Activated CD8-positive, alpha-beta T cell treated with anti-CD3 and anti-CD28 coated beads, Interleukin-2, amount 10 ng/mL, durations not matched to agents 7 days and 5 days (primary cell): ENCODE measurements at regions not wholly inside any gene's neighbourhood (a gene's known extent, or its start where the extent isn't known, plus 50 kb on each side); places are given as distances from the start of the nearest gene placed in this dataset.

ENCODE experiments used
- ATAC-seq: fragments of 150-1000 bp; cut with Tn5 transposase; one replicate; pipeline ENCODE4 v1.10.0; 2021; ENCODE audit warnings: moderate library complexity
- CTCF ChIA-PET: fragments of 350-600 bp; sonication (Branson Sonifier 250); formaldehyde crosslinking; loops from one replicate; lab custom pipeline; 2021; ENCODE audit warnings: antibody characterized with exemption; lab: Charles Lee
- POLR2A ChIA-PET: fragments of 350-600 bp; sonication (Branson Sonifier 250); formaldehyde crosslinking; loops from one replicate; lab custom pipeline; 2021; ENCODE audit warnings: antibody characterized with exemption; lab: Charles Lee
- DNase-seq: peaks from one replicate; pipeline ENCODE4 v3.0.0-alpha.2; 2020
- H3K27ac Mint-ChIP-seq: one replicate; pipeline ENCODE4 v1.8.0; 2021; ENCODE audit warnings: mild to moderate bottlenecking, mixed read lengths
- H3K27me3 Mint-ChIP-seq: one replicate; pipeline ENCODE4 v1.8.0; 2021; ENCODE audit warnings: low read depth, mixed read lengths
- H3K36me3 Mint-ChIP-seq: one replicate; pipeline ENCODE4 v1.8.0; 2021; ENCODE audit warnings: low read depth, mixed read lengths
- H3K4me1 Mint-ChIP-seq: one replicate; pipeline ENCODE4 v1.8.0; 2021; ENCODE audit warnings: low read depth, mixed read lengths
- H3K4me3 Mint-ChIP-seq: one replicate; pipeline ENCODE4 v1.8.0; 2021; ENCODE audit warnings: mild to moderate bottlenecking, mixed read lengths
- H3K9me3 Mint-ChIP-seq: one replicate; pipeline ENCODE4 v1.8.0; 2022; ENCODE audit warnings: mixed read lengths; ENCODE audit not compliant: insufficient read depth

- DNase-seq (no peak), ATAC-seq (no peak)
- Mint-ChIP-seq H3K9me3 (no peaks in the 10 kb centered on the region), H3K4me1 (no peaks in the 10 kb centered on the region), H3K4me3 (no peak overlapping the region), H3K36me3 (no peaks in the 10 kb centered on the region), H3K27ac (no peak overlapping the region), H3K27me3 (no peaks in the 10 kb centered on the region)
- CTCF ChIA-PET, result no interaction called here
- POLR2A ChIA-PET, result no interaction called here
These were observed 240.0 kb downstream of the NXPE2 start for GRCh38 chr11:114918286-114918685.

DNA sequence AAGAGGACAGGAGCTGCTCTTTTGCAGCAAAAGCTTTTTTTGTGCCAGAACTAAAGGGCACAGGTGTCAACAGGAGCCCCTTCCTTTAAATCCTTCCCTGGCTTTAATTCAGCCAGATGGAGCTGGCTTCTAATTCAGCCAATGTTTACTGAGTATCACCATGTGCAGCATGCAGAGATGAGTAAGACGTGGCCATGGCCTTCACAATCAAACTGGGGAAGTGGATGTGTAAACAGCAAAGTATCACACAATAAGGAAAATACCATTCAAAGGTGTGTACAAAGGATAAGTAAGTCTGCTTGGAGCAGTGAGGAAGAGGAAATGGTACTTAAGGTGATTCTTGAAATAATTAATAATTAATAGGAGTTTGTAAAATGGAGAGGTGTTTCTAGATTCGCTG, 243.4 kb downstream of the NXPE2 start:
- Mint-ChIP-seq H3K27me3 (no peaks in the 10 kb centered on the region), H3K4me3 (no peak overlapping the region), H3K27ac (no peak overlapping the region), H3K36me3 (no peaks in the 10 kb centered on the region), H3K4me1 (no peaks in the 10 kb centered on the region), H3K9me3 (no peaks in the 10 kb centered on the region)
- ATAC-seq, result no peak
- no peak for DNase-seq
- ChIA-PET CTCF (no interaction called here), POLR2A (no interaction called here)

DNA sequence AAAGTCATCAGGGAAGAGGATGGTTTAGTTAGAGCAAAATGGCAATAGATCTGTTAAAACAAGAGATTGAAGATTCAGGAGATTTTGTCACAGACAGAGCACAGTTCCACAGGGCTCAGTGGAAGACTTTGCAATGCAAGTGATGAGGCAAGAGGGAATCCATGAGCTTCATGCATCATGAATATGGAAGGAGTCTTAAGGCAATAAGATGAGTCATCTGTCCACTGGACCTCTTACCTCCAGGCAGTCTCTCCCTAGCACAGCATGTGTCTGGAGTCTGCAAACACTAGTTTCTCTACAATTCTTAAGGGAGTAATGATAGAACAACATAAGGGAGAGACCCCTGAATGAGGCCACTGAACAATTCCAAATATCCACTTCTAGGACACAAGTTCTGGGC, 245.7 kb downstream of the NXPE2 start:
- DNase-seq (no peak), ATAC-seq (no peak)
- no peak overlapping the region for H3K27ac Mint-ChIP-seq
- CTCF ChIA-PET, result no interaction called here
- H3K4me1 Mint-ChIP-seq, result no peaks in the 10 kb centered on the region
- no peak overlapping the region for H3K4me3 Mint-ChIP-seq
- no peaks in the 10 kb centered on the region for H3K36me3 Mint-ChIP-seq
- H3K27me3 Mint-ChIP-seq, result no peaks in the 10 kb centered on the region
- no peaks in the 10 kb centered on the region for H3K9me3 Mint-ChIP-seq
- POLR2A ChIA-PET, result no interaction called here

- POLR2A ChIA-PET, result no interaction called here
These were observed 247.3 kb downstream of the NXPE2 start for GRCh38 chr11:114925591-114925990.

GRCh38 chr11:114928260-114928870, 250.0 kb downstream of the NXPE2 start:
- POLR2A ChIA-PET, result no interaction called here
- CTCF ChIA-PET, result no interaction called here
- no peak overlapping the region for H3K4me3 Mint-ChIP-seq
- no peaks in the 10 kb centered on the region for H3K36me3 Mint-ChIP-seq
- H3K27ac Mint-ChIP-seq, result no peak overlapping the region
- H3K9me3 Mint-ChIP-seq, result no peaks in the 10 kb centered on the region
- H3K27me3 Mint-ChIP-seq, result no peaks in the 10 kb centered on the region
- no peak for ATAC-seq
- no peaks in the 10 kb centered on the region for H3K4me1 Mint-ChIP-seq
- DNase-seq, result no peak

More at GRCh38 chr11:114925591-114925990, 247.3 kb downstream of the NXPE2 start:
- Mint-ChIP-seq H3K27ac (no peak overlapping the region), H3K4me1 (no peaks in the 10 kb centered on the region), H3K36me3 (no peaks in the 10 kb centered on the region), H3K27me3 (no peaks in the 10 kb centered on the region), H3K4me3 (no peak overlapping the region), H3K9me3 (no peaks in the 10 kb centered on the region)
- DNase-seq (no peak), ATAC-seq (no peak)
- CTCF ChIA-PET, result no interaction called here

DNA sequence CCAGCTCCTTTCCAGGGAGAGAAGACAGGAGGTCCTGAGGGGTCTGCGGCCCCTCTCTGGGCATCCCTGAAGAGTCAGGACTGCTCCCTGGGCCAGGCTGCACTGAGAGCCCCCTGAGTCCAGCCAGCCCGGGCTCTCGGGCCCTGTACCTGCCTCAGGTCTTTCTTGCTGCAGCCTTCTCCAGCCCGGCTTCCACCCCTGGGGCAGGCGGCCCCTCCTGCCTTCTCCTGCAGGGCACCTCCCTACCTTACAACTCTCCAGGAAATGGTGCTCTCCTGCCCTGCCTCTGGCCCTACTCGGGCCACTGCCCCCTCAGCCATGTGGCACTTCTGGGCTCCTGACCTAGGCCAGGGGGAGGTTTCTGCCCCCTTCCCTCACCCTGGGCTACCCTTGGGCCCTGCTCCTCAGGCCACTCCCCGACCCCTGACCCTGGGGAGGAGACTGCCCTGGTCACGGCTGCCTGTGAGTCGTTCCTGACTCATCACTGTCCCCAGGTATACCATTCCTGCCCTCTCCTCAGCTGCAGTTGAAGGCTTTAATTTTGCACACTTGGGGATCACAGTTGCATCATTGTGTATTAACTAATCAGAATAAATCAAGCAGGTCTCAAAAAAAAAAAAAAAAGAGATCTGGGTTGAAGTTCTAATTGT, 251.1 kb downstream of the NXPE2 start:
- no peaks in the 10 kb centered on the region for H3K36me3 Mint-ChIP-seq
- H3K27ac Mint-ChIP-seq, result no peak overlapping the region
- no peak for ATAC-seq
- CTCF ChIA-PET, result no interaction called here
- H3K4me3 Mint-ChIP-seq, result no peak overlapping the region
- no peak for DNase-seq
- H3K27me3 Mint-ChIP-seq, result no peaks in the 10 kb centered on the region
- POLR2A ChIA-PET, result no interaction called here
- no peaks in the 10 kb centered on the region for H3K4me1 Mint-ChIP-seq
- no peaks in the 10 kb centered on the region for H3K9me3 Mint-ChIP-seq

- Mint-ChIP-seq H3K4me1 (no peaks in the 10 kb centered on the region), H3K27me3 (no peaks in the 10 kb centered on the region), H3K4me3 (no peak overlapping the region), H3K27ac (no peak overlapping the region), H3K36me3 (no peaks in the 10 kb centered on the region), H3K9me3 (peaks cover 3% of the 10 kb centered on the region)
- DNase-seq, result no peak
- CTCF ChIA-PET, result no interaction called here
- no peak for ATAC-seq
- POLR2A ChIA-PET, result no interaction called here
These were observed 260.5 kb downstream of the NXPE2 start for GRCh38 chr11:114938799-114939198.

DNA sequence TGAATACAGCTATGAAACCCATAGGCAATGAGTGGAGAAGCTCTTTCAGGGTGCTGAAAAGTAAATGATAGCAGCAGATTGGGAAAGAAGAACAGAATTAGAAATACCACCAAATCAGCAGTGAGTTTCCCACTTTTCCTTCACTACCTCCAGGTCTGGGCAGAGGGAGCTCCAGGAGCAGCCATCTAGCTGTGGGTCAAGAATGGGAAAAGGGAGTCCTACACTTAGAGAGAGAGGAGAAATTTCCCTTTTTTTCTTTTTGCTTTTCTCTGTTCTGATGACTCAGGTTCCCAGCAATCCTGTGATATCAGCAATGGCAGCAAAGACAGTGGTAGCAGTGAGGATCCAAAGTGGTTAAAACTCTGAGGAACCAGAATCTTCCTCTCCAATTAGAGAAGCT, 263.9 kb downstream of the NXPE2 start:
- no peak for ATAC-seq

DNA sequence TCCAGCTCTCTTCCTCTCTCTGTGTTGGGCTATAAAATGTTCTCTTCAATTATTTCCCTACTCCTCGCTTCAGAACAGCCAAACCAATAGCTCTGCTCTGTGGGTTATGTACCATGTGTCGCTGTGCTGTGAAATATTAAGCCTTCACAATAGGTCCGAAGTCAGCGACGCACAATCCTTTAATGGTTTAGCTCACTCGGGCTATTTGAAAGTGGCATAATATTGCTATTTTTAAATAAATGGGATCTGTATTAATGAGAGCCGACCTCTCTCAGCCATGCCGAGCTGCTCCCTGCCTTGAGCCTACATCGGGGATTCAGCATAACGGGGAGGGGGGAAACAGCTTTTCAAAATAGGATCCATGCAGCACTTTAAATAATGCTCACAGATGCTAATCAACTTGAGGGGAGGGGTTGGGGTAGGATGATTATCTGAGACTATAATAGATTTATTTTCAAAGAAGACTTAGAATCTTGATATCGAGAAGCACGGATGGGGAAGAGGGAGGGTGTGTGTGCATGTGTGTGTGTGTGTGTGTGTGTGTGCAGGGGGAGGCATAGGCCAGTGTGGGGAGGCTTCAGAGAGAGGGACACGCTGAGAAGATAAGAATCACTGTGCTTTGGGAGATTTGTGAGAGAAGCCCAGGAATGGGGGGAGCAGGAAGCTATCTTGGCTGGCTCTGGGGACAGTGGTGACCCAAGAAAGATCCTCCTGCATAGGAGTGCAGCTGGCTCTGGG, 271.5 kb downstream of the NXPE2 start:
- Mint-ChIP-seq H3K9me3 (no peaks in the 10 kb centered on the region), H3K27ac (no peak overlapping the region), H3K27me3 (no peaks in the 10 kb centered on the region), H3K36me3 (no peaks in the 10 kb centered on the region), H3K4me3 (no peak overlapping the region), H3K4me1 (no peaks in the 10 kb centered on the region)
- ATAC-seq (no peak), DNase-seq (no peak)
- CTCF ChIA-PET, result no interaction called here
- POLR2A ChIA-PET, result no interaction called here

More for the DNA sequence above, 263.9 kb downstream of the NXPE2 start:
- no peak for DNase-seq
- Mint-ChIP-seq H3K9me3 (peaks cover 3% of the 10 kb centered on the region), H3K36me3 (no peaks in the 10 kb centered on the region), H3K4me3 (no peak overlapping the region), H3K27ac (no peak overlapping the region), H3K27me3 (no peaks in the 10 kb centered on the region), H3K4me1 (no peaks in the 10 kb centered on the region)
- ChIA-PET POLR2A (no interaction called here), CTCF (no interaction called here)

DNA sequence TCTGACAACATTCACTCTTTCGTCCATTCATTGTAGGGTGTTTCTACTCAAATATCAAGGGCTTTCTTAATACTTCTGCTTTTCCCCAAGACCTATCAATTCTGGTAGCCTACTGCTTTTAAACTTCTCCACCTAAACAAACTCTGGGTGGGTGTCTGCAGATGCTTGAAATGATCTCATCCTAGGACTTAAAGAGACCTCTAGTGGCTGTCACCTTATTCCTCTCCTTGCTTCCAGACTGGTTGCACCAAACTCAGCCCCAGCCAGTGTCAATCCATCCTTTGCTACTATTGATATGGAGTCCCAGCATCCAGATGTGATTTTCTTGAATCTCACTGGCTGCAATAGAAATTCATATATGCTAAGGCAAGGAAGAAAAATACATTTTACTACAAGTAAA, 274.7 kb downstream of the NXPE2 start:
- CTCF ChIA-PET, result no interaction called here
- no peak for ATAC-seq
- no peak overlapping the region for H3K4me3 Mint-ChIP-seq

DNA sequence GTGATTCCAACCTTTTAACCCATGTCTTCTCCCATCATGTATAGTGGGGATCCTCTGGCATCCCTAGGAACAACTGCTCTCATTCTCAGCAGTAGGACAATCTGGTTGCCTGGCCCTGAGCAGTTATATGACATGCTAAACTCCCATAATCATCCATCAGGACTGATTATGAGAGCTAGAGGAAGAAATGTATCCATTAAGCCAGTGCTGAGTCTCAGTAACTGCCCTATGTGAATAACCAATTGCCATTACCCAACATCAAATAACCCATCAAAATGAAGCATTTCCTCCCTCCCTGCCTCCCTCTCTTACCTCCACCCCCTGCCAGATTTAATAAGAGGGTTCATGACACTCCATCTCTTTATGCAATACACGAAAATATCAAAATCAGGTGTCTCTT, 277.6 kb downstream of the NXPE2 start:
- no peaks in the 10 kb centered on the region for H3K27me3 Mint-ChIP-seq
- no peak for ATAC-seq
- no peak overlapping the region for H3K27ac Mint-ChIP-seq
- ChIA-PET POLR2A (no interaction called here), CTCF (no interaction called here)
- DNase-seq, result no peak
- H3K9me3 Mint-ChIP-seq, result no peaks in the 10 kb centered on the region
- no peak overlapping the region for H3K4me3 Mint-ChIP-seq
- H3K36me3 Mint-ChIP-seq, result no peaks in the 10 kb centered on the region
- H3K4me1 Mint-ChIP-seq, result no peaks in the 10 kb centered on the region

More for the DNA sequence above, 274.7 kb downstream of the NXPE2 start:
- no peaks in the 10 kb centered on the region for H3K36me3 Mint-ChIP-seq
- no peak for DNase-seq
- H3K27ac Mint-ChIP-seq, result no peak overlapping the region
- POLR2A ChIA-PET, result no interaction called here
- H3K27me3 Mint-ChIP-seq, result no peaks in the 10 kb centered on the region
- H3K9me3 Mint-ChIP-seq, result no peaks in the 10 kb centered on the region
- no peaks in the 10 kb centered on the region for H3K4me1 Mint-ChIP-seq

DNA sequence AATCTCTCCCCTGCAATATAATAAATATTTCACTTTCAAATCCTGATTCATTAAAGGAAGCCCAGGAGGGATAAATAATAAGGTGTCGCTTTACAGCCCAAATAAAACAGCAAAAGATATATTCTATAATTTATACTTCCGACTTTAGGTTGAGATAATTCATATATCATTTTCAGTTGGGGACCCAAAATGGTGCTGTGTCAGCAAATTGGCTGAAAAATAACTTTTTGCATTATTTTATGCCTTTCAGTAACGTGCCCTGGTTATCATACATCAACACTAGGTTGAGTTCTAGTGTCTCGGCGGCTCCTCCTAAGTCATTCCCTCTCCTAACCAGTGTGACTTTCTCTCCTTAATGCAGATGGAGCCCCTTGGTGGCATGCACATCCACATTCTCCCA, 278.2 kb downstream of the NXPE2 start:
- Mint-ChIP-seq H3K27ac (no peak overlapping the region), H3K4me1 (no peaks in the 10 kb centered on the region), H3K4me3 (no peak overlapping the region), H3K36me3 (no peaks in the 10 kb centered on the region), H3K27me3 (no peaks in the 10 kb centered on the region), H3K9me3 (no peaks in the 10 kb centered on the region)
- DNase-seq, result no peak
- CTCF ChIA-PET, result no interaction called here
- POLR2A ChIA-PET, result no interaction called here
- no peak for ATAC-seq
